Ishikawa (cell line): ENCODE measurements at regions not wholly inside any gene's neighbourhood (a gene's known extent, or its start where the extent isn't known, plus 50 kb on each side); places are given as distances from the start of the nearest gene placed in this dataset.

Experiments
- NFIC ChIP-seq: IDR thresholded peaks from 2 replicates; pipeline ENCODE4 v1.6.1; 2012
- REST ChIP-seq: IDR thresholded peaks from 2 replicates; pipeline ENCODE4 v1.6.1; 2012; ENCODE audit warnings: low read depth, mild to moderate bottlenecking
- USF1 ChIP-seq: IDR thresholded peaks from 2 replicates; pipeline ENCODE4 v1.6.1; 2012

- TF ChIP-seq REST: no peak
- TF ChIP-seq NFIC: no peak
- no peak for TF ChIP-seq USF1
Measured at GRCh38 chr1:239025997-239026694, 360.2 kb upstream of the CHRM3 start.
